GM12878 (cell line): ENCODE measurements at regions not wholly inside any gene's neighbourhood (a gene's known extent, or its start where the extent isn't known, plus 50 kb on each side); places are given as distances from the start of the nearest gene placed in this dataset.

Experiments used
- ATAC-seq: fragments of 200-7000 bp; cut with Tn5 transposase; 3 replicates; pipeline ENCODE4 v1.9.1; 2020; ENCODE audit warnings: mild to moderate bottlenecking, moderate library complexity
- BruUV-seq: library from RNA; stranded (reverse); fragments of 400-500 nt; replicated peaks from 2 replicates; lab custom pipeline; 2021; lab: Mats Ljungman, UMichigan
- CTCF ChIA-PET: fragments of 300-600 bp; sonication (Branson Sonifier 250); formaldehyde crosslinking; extraction: SDS; loops from one replicate; lab custom pipeline; 2021; ENCODE audit warnings: inconsistent platforms; lab: Yijun Ruan, JAX
- POLR2A ChIA-PET: fragments of 350-600 bp; formaldehyde crosslinking; extraction: SDS; loops from one replicate; lab custom pipeline; 2021; ENCODE audit warnings: inconsistent platforms; lab: Charles Lee
- RAD21 ChIA-PET: fragments of 300-600 bp; sonication (Branson Sonifier 250); formaldehyde crosslinking; loops from one replicate; lab custom pipeline; 2023; ENCODE audit warnings: antibody characterized with exemption; ENCODE audit not compliant: unreplicated experiment; lab: Charles Lee
- SMC1A ChIA-PET: fragments of 300-600 bp; sonication (Branson Sonifier 250); formaldehyde crosslinking; loops from one replicate; lab custom pipeline; 2023; ENCODE audit not compliant: unreplicated experiment, uncharacterized antibody; lab: Charles Lee
- DNase-seq: peaks from one replicate; pipeline ENCODE4 v3.0.0-alpha.2; 2011; ENCODE audit warnings: low read depth, low spot score
- FAIRE-seq: peaks from 3 replicates; lab custom pipeline; 2011; peaks lifted over from hg19 to GRCh38; lab: Jason Lieb, UNC
- H2AFZ ChIP-seq: 2 replicates; pipeline ENCODE4 v1.6.0; 2011; ENCODE audit warnings: low read depth, low read length, control low read depth; ENCODE audit not compliant: control insufficient read depth
- H3K27ac ChIP-seq: 2 replicates; pipeline ENCODE4 v1.5.1; 2011; ENCODE audit warnings: control low read depth; ENCODE audit not compliant: control insufficient read depth, insufficient read depth
- H3K27me3 ChIP-seq, 2 experiments: replicated peaks in 1 of 2; 2 replicates each; pipeline versions ENCODE4 v1.6.0 to v1.6.1; 2011; ENCODE audit warnings: low read length in 1 of 2; ENCODE audit not compliant: control insufficient read depth in 2 of 2, insufficient read depth in 2 of 2
- H3K36me3 ChIP-seq, 2 experiments: 2 replicates each; pipeline ENCODE4 v1.5.1; 2011; ENCODE audit warnings: low read length in 1 of 2; ENCODE audit not compliant: control insufficient read depth in 2 of 2, insufficient read depth in 2 of 2
- H3K4me1 ChIP-seq: 2 replicates; pipeline ENCODE4 v1.6.1; 2011; ENCODE audit warnings: mild to moderate bottlenecking, low read length, moderate library complexity, mixed read lengths; ENCODE audit not compliant: control insufficient read depth, insufficient read depth
- H3K4me2 ChIP-seq: 2 replicates; pipeline ENCODE4 v1.6.0; 2011; ENCODE audit warnings: control low read depth; ENCODE audit not compliant: control insufficient read depth, insufficient read depth
- H3K4me3 ChIP-seq: fragments of 200-600 bp; sonication (generic); 2 replicates; pipeline ENCODE4 v1.5.1; 2016
- H3K79me2 ChIP-seq: 2 replicates; pipeline ENCODE4 v1.6.0; 2011; ENCODE audit warnings: low read length; ENCODE audit not compliant: control insufficient read depth, insufficient read depth
- H3K9ac ChIP-seq: 2 replicates; pipeline ENCODE4 v1.8.0; 2011; ENCODE audit warnings: low read length, control low read depth, mixed read lengths; ENCODE audit not compliant: control insufficient read depth, insufficient read depth
- H3K9me3 ChIP-seq: replicated peaks from 3 replicates; pipeline ENCODE4 v1.5.1; 2011; ENCODE audit warnings: mild to moderate bottlenecking, low read length; ENCODE audit not compliant: control insufficient read depth, insufficient read depth
- H4K20me1 ChIP-seq: 2 replicates; pipeline ENCODE4 v1.6.0; 2011; ENCODE audit not compliant: control insufficient read depth, insufficient read depth
- CBX3 ChIP-seq: fragments of 200-600 bp; sonication (generic); IDR thresholded peaks from 2 replicates; pipeline ENCODE4 v1.6.1; 2016; ENCODE audit warnings: low read depth, borderline replicate concordance
- CHD2 ChIP-seq: IDR thresholded peaks from 2 replicates; pipeline ENCODE4 v1.6.1; 2011; ENCODE audit warnings: low read depth, low read length, improper control_type of control experiment, borderline replicate concordance
- KLF5 ChIP-seq: fragments of 450-650 bp; IDR thresholded peaks from 2 replicates; pipeline ENCODE4 v1.6.1; 2014; ENCODE audit warnings: mild to moderate bottlenecking; ENCODE audit not compliant: partially characterized antibody
- SMAD5 ChIP-seq: IDR thresholded peaks from 2 replicates; pipeline ENCODE4 v1.6.1; 2016; ENCODE audit warnings: antibody characterized with exemption, low read depth
- SREBF1 ChIP-seq: IDR thresholded peaks from 2 replicates; pipeline ENCODE4 v1.6.1; 2012; ENCODE audit warnings: mild to moderate bottlenecking, low read length
- SUZ12 ChIP-seq: fragments of 200-600 bp; sonication (generic); IDR thresholded peaks from one replicate; pipeline ENCODE4 v1.6.1; 2018; ENCODE audit warnings: antibody characterized with exemption, mild to moderate bottlenecking; ENCODE audit not compliant: unreplicated experiment
- USF1 ChIP-seq: IDR thresholded peaks from 2 replicates; pipeline ENCODE4 v1.6.1; 2011; ENCODE audit warnings: borderline replicate concordance, low read depth, mild to moderate bottlenecking, moderate library complexity, mixed read lengths, low read length; ENCODE audit not compliant: insufficient read depth; ENCODE audit errors: extremely low read length
- ZBTB33 ChIP-seq: fragments of 450-650 bp; IDR thresholded peaks from 2 replicates; pipeline ENCODE4 v1.6.1; 2017; ENCODE audit warnings: mild to moderate bottlenecking
- ZNF207 ChIP-seq: fragments of 450-650 bp; IDR thresholded peaks from 2 replicates; pipeline ENCODE4 v1.6.1; 2014; ENCODE audit warnings: antibody characterized with exemption, mild to moderate bottlenecking, borderline replicate concordance
- WGBS: methylation state at CpG from one replicate; pipeline ENCODE4 v1.1.6; 2016; ENCODE audit warnings: low lambda C conversion rate; ENCODE audit not compliant: insufficient replicate concordance, insufficient coverage; ENCODE audit errors: missing lambda C conversion rate; 5-methylcytosine and 5-hydroxymethylcytosine counted together
- in situ Hi-C: fragments of 300-500 bp; cut with MboI; formaldehyde crosslinking; loops from 9 replicates; pipeline ENCODE4 v1.14.3; 2018; ENCODE audit warnings: mixed read lengths
- intact Hi-C: fragments of 100-400 bp; cut with micrococcal nuclease; formaldehyde crosslinking; loops from one replicate; pipeline ENCODE4 v1.14.2; 2022; ENCODE audit not compliant: unreplicated experiment
- TF ChIP-seq, protein P1 (sequence below): fragments of 450-650 bp; IDR thresholded peaks from 2 replicates; pipeline ENCODE4 v1.6.1; 2016; ENCODE audit warnings: mild to moderate bottlenecking
- TF ChIP-seq, protein P2 (sequence below): fragments of 450-650 bp; conservative IDR thresholded peaks from 2 replicates; pipeline ENCODE4 v1.6.1; 2017; ENCODE audit warnings: mild to moderate bottlenecking, moderate library complexity

DNA sequence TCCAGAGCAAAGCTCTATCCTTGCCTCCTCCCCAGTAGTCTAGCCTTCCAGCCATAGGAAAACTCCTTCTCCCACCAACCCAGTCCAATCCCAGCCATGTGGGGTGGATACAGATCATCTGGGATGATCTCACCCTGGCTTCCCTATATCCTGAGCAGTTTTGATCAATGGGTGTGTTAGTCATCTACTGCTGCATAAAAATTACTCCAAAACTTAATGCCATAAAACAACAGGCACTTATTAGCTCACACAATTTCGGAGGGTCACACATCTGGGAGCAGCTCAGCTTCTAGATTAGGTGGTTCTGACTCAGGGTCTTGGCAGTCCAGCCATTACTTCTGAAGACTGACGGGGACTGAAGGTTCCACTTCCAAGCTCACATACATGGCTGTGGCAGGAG is 190.4 kb downstream of the SPP2 start:
- no TSS peak for BruUV-seq
- no peak overlapping the region for H2AFZ ChIP-seq
- WGBS: 49% methylated on average over 2 of the region's 2 CpGs
- no peak for ATAC-seq
- FAIRE-seq: no peak
- no peak overlapping the region for H3K4me2 ChIP-seq
- H3K4me3 ChIP-seq: no peak overlapping the region
- no peaks in the 10 kb centered on the region for H3K27me3 ChIP-seq
- CTCF ChIA-PET: no interaction called here
- no peak for DNase-seq
- TF ChIP-seq USF1 (no peak), CHD2 (no peak), SUZ12 (no peak), ZNF207 (no peak), ZBTB33 (no peak), KLF5 (no peak), SREBF1 (no peak), SMAD5 (no peak), CBX3 (no peak)
- TF ChIP-seq, protein P1, sequence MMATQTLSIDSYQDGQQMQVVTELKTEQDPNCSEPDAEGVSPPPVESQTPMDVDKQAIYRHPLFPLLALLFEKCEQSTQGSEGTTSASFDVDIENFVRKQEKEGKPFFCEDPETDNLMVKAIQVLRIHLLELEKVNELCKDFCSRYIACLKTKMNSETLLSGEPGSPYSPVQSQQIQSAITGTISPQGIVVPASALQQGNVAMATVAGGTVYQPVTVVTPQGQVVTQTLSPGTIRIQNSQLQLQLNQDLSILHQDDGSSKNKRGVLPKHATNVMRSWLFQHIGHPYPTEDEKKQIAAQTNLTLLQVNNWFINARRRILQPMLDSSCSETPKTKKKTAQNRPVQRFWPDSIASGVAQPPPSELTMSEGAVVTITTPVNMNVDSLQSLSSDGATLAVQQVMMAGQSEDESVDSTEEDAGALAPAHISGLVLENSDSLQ: no peak
- TF ChIP-seq, protein P2, sequence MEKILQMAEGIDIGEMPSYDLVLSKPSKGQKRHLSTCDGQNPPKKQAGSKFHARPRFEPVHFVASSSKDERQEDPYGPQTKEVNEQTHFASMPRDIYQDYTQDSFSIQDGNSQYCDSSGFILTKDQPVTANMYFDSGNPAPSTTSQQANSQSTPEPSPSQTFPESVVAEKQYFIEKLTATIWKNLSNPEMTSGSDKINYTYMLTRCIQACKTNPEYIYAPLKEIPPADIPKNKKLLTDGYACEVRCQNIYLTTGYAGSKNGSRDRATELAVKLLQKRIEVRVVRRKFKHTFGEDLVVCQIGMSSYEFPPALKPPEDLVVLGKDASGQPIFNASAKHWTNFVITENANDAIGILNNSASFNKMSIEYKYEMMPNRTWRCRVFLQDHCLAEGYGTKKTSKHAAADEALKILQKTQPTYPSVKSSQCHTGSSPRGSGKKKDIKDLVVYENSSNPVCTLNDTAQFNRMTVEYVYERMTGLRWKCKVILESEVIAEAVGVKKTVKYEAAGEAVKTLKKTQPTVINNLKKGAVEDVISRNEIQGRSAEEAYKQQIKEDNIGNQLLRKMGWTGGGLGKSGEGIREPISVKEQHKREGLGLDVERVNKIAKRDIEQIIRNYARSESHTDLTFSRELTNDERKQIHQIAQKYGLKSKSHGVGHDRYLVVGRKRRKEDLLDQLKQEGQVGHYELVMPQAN: no peak
- no peaks in the 10 kb centered on the region for H3K79me2 ChIP-seq
- SMC1A ChIA-PET: interaction anchor here (1.8 kb wide), 1 partner anchor 10 kb away, joined by 4 read pairs; no protein-coding TSS in a partner anchor
- intact Hi-C loops (no loop called here), in situ Hi-C loops (no loop called here)
- H3K27ac ChIP-seq: no peak overlapping the region
- H4K20me1 ChIP-seq: no peaks in the 10 kb centered on the region
- H3K36me3 ChIP-seq: no peaks in the 10 kb centered on the region
- RAD21 ChIA-PET: no interaction called here
- POLR2A ChIA-PET: no interaction called here
- no peak overlapping the region for H3K9ac ChIP-seq
- H3K9me3 ChIP-seq: no peaks in the 10 kb centered on the region
- H3K4me1 ChIP-seq: no peaks in the 10 kb centered on the region
